ENCODE measurements at regions not wholly inside any gene's neighbourhood (a gene's known extent, or its start where the extent isn't known, plus 50 kb on each side); places are given as distances from the start of the nearest gene placed in this dataset.

DNA sequence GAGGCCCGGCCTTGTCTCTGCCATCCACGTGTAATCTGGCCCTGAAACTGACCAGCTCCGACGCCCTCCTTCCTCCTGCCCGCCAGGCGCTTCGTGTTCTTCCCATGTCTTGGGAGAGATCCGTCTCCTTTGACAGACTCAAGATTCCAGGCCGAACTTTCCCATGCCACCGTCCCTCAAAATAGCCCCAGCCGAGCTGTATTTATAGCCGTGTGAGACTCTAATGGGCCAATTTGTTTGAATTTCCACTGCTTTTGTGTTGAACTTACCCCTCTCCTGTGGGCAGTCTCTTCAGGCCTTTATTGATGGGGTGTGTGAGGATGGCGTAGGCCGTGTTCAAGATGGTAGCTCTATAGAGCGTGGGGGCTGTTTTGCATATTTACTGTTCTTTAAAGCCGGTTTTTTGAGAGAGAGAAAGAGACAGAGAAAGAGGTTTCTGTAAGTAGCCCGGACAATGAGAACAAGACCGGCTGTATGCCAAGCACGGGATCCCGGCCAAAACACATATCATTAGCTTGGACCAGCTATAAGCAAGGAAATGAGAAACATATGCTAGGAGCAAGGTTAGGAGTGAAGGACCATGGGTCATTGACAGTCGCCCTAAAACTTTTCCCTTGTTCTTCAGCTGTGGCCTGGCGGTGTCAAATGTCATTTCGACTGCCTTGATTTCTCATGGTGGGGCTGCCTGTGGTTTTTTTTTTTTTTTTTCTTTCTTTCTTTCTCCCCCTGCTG lies 124.5 kb upstream of the ZFHX3 start:
- peak; percentile 47 for DNase-seq

- DNase-seq: no peak
Measured at GRCh38 chr16:73171901-73172240, 123.9 kb upstream of the ZFHX3 start.

DNA sequence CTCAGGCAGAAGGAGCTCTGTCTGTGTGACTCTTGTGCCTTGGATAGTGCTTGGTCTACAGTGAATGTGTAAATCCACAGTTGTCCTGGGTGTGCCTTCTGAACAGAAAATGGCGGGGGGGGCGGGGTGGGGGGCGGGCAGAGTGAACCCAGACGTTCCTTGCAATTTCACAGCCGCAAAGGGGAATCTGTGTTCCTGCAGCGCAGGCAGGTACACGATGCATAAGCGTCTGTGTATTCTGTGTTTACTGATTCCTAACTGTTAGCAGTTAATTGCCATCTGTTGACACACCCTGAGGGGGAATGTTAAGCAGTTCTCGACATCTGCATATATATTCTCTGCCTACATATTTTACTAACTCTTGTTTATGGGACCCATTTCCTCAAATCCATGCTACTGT lies 123.5 kb upstream of the ZFHX3 start:
- no peak for DNase-seq

DNA sequence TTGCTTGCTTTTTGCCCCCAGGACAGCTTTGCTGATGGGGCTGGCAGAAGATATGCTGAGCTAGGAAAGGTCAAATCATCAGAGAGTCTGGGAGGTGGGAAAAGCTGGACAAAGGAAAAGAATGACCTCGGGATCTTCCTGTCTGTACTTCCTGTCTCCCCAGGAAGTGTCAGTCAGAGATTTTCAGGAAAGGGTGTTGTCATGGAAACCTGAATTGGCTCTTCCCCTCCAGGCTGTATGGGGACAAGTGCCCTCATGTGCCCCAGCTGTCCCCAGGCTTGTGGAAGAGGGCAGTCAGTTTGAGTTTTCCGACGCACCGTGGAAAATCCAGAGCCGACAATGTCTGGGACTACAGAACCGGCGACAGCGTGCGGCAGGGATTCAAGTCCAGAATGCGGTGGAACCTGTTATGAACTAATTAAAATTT lies 122.7 kb upstream of the ZFHX3 start:
- no peak for DNase-seq

DNA sequence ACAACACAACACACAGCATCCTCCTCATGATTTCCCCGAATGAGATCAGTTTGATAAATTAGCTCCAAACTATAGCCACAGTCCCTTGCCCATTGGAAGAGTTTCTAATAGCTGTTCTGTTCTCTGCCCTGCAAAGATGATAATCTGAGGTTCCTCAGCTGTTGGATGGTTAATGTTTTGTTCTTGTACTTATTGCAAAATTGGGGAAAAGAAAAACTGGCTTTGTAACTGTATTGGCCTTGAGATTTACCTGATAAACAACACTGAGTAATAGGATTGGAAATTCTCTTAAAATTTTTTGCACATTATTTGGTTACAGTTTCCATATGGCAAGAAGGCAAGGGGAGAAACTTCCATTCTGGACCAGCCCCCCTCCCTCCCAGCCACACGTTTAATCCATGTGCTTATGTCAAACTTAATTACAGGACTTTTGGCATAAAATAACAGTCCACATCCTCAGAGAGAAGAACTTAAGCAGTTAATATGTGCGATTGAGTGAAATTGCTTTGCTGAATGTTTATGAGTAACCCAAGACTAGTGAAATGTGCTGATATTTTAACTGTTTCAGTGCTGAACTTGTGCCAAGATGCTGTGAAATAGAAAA lies 119.1 kb upstream of the ZFHX3 start:
- no peak for DNase-seq

DNA sequence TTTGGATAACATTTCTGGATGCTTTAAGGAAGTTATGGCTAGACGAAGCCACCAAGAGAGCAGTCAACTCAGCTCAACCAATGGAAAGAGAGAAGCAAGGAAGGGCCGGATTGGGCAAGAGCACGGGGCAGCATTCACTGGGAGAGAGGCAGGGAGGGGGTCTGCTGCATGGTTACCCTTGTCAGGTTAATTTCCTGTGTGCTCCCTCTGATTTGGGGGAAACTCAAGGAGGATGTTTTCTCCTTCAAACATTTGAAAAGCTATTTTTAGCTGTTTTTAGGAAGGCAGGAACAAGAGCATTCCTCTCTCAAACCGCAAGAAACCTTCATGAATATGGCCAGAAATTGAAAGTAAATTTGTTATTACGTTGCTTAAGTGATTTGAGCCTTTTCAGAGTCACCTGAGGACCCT lies 118.5 kb upstream of the ZFHX3 start:
- no peak for DNase-seq

DNA sequence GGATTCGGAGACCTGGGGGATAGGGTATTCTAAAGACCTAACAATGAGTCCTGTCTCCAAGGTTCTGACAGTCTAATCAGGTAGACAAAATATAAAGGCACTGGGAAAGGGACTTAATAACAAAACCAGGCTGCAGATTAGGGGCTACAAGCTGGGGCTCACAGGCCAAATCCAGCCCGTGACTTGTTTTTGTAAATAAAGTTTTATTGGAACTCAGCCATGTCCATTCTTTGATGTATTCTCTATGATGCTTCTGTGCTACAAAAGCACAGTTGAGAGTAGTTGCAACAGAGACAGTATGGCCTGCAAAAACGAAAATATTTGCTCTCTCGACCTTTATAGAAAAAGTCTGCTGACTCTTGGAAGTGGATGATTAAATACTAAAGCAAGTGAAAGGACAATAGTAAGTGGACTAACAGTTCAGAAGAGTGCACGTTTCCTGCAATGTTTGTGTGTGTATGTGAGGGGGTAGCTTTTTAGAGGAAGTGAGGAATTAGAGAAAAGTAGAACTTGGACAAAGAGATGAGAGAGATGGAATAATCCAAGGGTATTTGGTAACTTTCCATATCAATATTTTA lies 115.4 kb upstream of the ZFHX3 start:
- DNase-seq: no peak

DNA sequence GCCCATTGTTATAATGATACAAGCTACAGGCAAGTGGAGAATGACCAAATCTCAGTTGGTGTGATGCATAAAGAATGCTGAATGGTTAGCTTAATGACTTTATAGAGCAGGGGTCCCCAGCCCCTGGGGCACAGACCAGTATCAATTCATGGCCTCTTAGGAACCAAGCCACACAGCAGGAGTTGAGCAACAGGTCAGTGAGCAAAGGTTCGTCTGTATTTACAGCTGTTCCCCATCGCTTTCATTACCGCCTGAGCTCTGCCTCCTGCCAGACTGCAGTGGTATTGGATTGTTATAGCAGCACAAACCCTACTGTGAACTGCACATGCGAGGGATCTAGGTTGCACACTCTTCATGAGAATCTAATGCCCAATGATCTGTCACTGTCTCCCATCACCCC lies 114.0 kb upstream of the ZFHX3 start:
- no peak for DNase-seq

DNA sequence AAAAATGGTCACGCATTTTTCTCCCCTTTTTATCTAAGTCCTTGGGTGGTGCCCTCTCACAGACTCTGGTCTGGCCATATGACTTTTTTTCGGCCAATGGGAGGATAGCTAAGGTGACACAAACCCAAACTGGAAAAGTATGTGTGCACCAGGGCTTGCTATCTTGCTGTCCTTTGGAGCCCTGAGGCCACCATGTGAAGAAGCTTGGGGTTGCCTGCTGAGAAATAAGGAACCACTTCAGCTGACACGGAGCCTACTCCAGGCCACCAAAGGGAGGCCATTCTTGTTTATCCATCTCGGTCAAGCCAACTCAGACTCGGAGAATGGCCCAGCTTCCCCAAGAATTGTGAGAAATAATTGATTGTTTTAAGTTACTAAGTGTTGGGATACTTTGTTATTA lies 111.4 kb upstream of the ZFHX3 start:
- DNase-seq: no peak

- no peak for DNase-seq
Measured at GRCh38 chr16:73157861-73158260, 109.9 kb upstream of the ZFHX3 start.

- no peak for DNase-seq
Measured at GRCh38 chr16:73154063-73154870, 106.3 kb upstream of the ZFHX3 start.

DNA sequence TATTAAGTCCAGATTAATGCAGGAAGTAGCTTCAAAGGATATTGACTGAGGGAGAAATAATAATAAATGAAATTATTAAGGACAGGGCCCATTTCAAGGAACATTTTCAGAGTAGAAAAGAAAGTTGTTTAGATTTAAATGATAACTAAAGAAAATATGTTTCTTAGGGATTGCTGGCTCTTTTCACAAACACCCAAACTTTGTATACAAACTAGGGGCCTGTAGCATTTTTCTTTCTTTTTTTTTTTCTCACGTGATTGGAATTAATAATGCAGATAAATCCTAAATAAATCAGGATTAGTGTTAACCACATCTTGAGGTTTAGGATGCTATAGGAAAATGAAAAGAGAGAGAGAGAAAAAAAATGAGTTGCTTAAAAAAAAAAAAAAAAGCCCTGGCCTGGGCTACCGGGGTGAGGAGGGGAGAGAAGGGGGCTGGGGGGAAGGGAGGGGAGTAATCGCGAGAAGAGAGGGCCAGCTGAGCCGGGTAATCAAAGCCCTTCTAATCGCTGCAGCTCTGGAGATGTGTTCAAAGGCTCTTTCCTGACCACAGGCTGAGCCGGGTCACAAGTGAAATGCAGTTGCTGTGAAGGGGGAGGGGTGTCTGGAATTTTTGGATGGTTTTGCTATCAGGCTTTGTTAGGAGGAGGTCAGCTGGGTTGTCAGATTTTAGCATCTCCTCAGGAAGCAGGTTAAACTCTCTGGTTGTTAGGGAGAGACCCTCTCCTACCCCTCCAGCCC lies 104.6 kb upstream of the ZFHX3 start:
- DNase-seq: no peak

GRCh38 chr16:73151941-73152340 lies 104.0 kb upstream of the ZFHX3 start:
- DNase-seq: no peak

- no peak for DNase-seq
Measured at GRCh38 chr16:73151225-73151624, 103.3 kb upstream of the ZFHX3 start.

DNA sequence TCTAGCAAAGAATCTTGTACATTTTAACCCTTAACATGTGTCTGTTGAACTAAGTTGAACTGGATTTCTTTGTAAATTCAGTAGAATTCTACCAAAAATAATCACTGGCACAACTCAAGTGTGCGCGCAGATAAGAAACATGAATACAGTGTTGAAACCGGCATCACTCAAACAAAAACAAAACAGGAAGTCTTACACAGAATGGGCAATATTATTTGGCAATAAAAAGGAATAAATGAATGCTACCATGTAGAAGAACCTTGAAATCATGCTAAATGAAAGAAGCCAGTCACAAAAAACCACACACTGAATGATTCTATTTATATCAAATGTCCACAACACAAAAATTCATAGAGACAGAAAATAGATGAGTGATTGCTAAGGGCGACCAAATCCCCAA lies 102.9 kb upstream of the ZFHX3 start:
- DNase-seq: no peak

GRCh38 chr16:73149334-73149733 lies 101.4 kb upstream of the ZFHX3 start:
- no peak for DNase-seq

DNA sequence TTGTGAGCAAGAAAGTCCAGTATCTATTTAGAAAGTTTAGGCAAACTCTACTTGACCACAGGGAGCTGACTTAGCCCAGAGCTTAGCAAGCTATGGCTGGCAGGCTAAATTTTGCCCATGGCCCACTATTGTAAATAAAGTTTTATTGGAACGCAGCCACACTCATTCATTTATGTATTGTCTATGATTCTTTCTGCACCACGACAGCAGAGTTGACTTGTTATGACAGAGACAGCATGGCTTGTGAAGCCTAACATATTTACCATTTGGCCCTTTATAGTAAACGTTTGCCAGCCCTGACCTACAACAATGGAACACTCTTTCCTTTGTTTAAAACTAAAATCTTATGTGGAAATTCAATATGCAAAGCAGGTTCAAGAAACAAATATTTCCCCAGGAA lies 100.0 kb upstream of the ZFHX3 start:
- DNase-seq: no peak

- DNase-seq: no peak
Measured at GRCh38 chr16:73145166-73145880, 97.4 kb upstream of the ZFHX3 start.

DNA sequence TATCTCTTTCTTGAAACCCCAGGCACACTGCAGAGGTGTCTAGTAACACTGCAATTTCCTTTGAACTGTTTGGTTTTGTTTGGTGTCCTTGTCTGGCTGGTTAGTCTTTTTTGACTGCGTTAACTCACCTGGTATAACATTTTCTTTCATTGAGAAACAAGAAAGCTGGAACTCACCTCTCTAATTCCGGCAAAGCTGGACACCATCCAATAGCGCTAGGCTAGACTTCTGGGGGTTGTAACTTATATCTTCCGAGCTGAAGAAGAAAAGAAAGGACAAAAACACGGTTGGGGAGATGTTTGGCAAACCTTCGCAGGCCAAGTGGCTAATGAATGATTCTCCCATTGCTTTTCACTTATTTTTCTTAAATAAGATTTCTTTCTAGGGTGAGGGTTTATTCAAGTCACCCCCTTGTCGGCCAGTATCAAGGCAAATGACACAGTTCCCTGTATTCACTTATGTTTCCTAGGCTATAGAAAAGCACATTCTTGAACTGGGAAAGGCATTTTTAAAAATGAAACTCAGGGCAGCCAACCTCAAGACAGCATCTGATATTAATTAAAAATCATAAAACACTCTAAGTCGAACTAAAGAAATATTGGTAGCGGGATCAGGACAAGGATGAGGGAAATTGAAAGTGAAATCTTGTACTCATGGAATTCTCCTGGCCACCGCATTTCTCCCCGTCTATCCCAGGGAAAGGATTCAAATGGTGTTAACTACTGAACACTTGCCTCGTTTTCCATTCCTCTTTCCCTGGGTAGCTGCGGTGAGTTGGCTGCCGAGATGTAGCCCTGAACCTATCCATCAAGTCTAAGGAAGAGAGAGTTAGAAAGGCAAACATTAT lies 95.9 kb upstream of the ZFHX3 start:
- no peak for DNase-seq

DNA sequence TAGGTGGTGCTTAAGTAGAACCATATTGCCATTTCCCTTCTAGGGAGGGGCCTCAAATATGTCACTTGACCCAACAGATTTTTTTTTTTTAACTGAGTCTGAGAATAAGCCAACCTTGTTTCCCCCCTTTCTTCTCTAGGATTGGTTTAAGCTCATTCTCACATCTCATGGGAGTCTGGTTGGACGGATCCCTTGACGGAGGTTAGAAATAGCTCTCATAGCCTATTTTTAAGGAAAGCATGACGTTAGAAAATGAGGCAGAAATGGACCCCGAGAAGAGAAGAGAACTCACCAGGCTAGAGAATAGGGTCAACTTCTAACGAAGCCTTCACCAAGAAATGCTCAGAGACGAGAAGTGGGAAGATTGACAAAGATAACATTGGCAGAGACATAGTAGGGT lies 95.1 kb upstream of the ZFHX3 start:
- no peak for DNase-seq

GRCh38 chr16:73142053-73142854 lies 94.3 kb upstream of the ZFHX3 start:
- DNase-seq: no peak
